C4-2B (cell line): ENCODE measurements at regions not wholly inside any gene's neighbourhood (a gene's known extent, or its start where the extent isn't known, plus 50 kb on each side); places are given as distances from the start of the nearest gene placed in this dataset.

Experiments
- H3K27ac ChIP-seq: fragments of 450-650 bp; 2 replicates; pipeline ENCODE4 v1.5.1; 2017
- CTCF ChIP-seq: fragments of 450-650 bp; conservative IDR thresholded peaks from 2 replicates; pipeline ENCODE4 v1.5.1; 2017; ENCODE audit warnings: mild to moderate bottlenecking
- ZFX ChIP-seq: fragments of 450-650 bp; IDR thresholded peaks from 2 replicates; pipeline ENCODE4 v1.6.1; 2017

GRCh38 chr9:135215571-135216161, 128.2 kb downstream of the OLFM1 start:
- no peak overlapping the region for H3K27ac ChIP-seq
- TF ChIP-seq CTCF (no peak), ZFX (no peak)

- TF ChIP-seq ZFX (no peak), CTCF (no peak)
- no peak overlapping the region for H3K27ac ChIP-seq
These were observed 128.8 kb downstream of the OLFM1 start for GRCh38 chr9:135216236-135216635.

GRCh38 chr9:135216791-135217441, 129.4 kb downstream of the OLFM1 start:
- no peak overlapping the region for H3K27ac ChIP-seq

GRCh38 chr9:135217836-135218235, 130.4 kb downstream of the OLFM1 start:
- TF ChIP-seq CTCF = no peak
- TF ChIP-seq ZFX = no peak
- H3K27ac ChIP-seq = no peak overlapping the region

More at GRCh38 chr9:135216791-135217441, 129.4 kb downstream of the OLFM1 start:
- no peak for TF ChIP-seq CTCF
- TF ChIP-seq ZFX = no peak

GRCh38 chr9:135218331-135219225, 131.1 kb downstream of the OLFM1 start:
- TF ChIP-seq ZFX (no peak), CTCF (no peak)
- no peak overlapping the region for H3K27ac ChIP-seq

- no peak for TF ChIP-seq ZFX
- no peak for TF ChIP-seq CTCF
- no peak overlapping the region for H3K27ac ChIP-seq
These were observed 132.5 kb downstream of the OLFM1 start for GRCh38 chr9:135219676-135220600.
